ENCODE measurements at regions not wholly inside any gene's neighbourhood (a gene's known extent, or its start where the extent isn't known, plus 50 kb on each side); places are given as distances from the start of the nearest gene placed in this dataset.

DNA sequence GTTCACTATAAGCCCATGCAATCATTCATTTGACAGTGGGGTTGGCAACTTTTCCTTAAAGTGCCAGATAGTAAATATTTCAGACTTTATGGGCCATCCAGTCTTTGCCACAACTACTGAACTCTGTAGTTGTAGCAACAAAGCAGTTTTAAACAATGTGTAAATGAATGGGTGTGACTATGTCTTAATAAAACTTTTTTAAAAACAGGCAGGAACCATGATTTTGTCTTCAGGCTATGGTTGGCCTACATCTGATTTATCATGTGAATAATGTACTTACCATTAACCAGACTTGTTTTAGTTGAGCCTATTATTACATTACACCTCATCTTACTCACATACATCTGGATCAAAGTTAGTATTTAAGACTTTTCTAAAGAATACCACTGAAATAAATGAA lies 361.6 kb downstream of the GABRG2 start:
- no peak overlapping the region for H3K27ac ChIP-seq
- no peak for TF ChIP-seq ZFX (IDR thresholded peaks at IDR 0.05)

DNA sequence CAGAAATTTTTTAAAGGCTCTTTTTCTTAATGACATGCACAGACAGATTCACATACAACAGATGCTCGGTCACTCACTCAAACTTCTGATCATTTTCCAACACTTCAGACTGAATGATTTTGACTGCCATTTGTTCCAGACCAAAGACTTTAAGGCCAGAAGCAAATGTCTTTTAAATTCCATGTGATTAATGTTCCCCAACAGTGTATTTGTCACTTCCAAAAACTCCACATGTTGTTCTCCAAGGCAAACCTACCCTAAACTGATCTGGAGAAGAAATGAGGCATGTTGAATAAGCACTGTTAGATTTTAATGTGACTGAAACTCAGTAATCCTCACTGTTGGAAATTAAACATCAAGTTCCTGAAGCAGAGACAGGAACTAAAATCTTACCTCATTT lies 366.7 kb downstream of the GABRG2 start:
- H3K27ac ChIP-seq: no peak overlapping the region
- TF ChIP-seq ZFX (IDR thresholded peaks at IDR 0.05) (no peak), CTCF (conservative IDR thresholded peaks at IDR 0.05) (no peak)

GRCh38 chr5:162436055-162436454 lies 368.5 kb downstream of the GABRG2 start:
- no peak for TF ChIP-seq CTCF (conservative IDR thresholded peaks at IDR 0.05)
- no peak overlapping the region for H3K27ac ChIP-seq

GRCh38 chr5:162444129-162444762 lies 376.7 kb downstream of the GABRG2 start:
- no peak for TF ChIP-seq CTCF (conservative IDR thresholded peaks at IDR 0.05)
- no peak for TF ChIP-seq ZFX (IDR thresholded peaks at IDR 0.05)

DNA sequence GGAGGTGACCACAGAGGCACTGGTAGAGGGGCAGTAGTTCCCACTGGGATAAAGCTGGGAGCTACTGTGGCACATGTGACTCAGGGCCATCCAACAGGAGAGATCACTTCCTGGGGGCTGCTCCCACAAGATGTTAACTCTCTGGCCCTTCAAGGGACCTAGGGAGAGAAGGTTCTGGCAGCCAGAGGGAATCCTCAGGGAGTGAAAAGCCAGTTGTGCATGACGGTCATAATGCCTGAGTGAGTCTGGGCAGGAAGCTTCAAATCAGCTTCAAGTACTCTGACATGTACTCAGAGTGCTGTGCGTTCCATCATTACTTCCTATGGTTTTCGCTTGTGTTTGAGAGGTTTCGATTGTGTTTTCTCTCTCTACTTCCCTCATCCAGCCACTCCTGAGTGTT lies 388.5 kb downstream of the GABRG2 start:
- no peak overlapping the region for H3K27ac ChIP-seq
- TF ChIP-seq CTCF (conservative IDR thresholded peaks at IDR 0.05) (no peak), ZFX (IDR thresholded peaks at IDR 0.05) (no peak)

More at GRCh38 chr5:162444129-162444762, 376.7 kb downstream of the GABRG2 start:
- H3K27ac ChIP-seq: no peak overlapping the region

DNA sequence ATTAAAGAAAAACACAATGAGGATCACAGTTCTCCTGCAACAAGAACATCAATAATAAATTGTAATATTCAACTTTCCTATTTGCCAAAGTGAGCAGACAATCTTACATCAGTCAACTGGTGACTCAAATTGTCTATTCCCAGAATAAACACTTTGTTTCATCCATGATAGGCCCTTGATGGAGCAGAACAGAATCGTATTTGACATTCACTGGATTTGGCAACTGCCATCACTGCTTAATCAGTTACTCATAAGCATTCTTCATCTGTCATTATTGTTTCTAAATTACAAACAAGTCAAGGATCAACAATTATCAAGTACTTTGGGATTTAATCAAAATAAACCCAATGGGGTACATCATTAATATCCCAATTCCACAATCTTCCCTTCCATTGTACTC lies 398.4 kb downstream of the GABRG2 start:
- no peak overlapping the region for H3K27ac ChIP-seq

GRCh38 chr5:162473041-162473714 lies 405.6 kb downstream of the GABRG2 start:
- no peak overlapping the region for H3K27ac ChIP-seq
- no peak for TF ChIP-seq CTCF (conservative IDR thresholded peaks at IDR 0.05)
- no peak for TF ChIP-seq ZFX (IDR thresholded peaks at IDR 0.05)

More for the DNA sequence above, 398.4 kb downstream of the GABRG2 start:
- TF ChIP-seq ZFX (IDR thresholded peaks at IDR 0.05) (no peak), CTCF (conservative IDR thresholded peaks at IDR 0.05) (no peak)

GRCh38 chr5:162474239-162474638 lies 406.7 kb downstream of the GABRG2 start:
- H3K27ac ChIP-seq: no peak overlapping the region
- TF ChIP-seq ZFX (IDR thresholded peaks at IDR 0.05): no peak
- TF ChIP-seq CTCF (conservative IDR thresholded peaks at IDR 0.05): no peak

All from C4-2B (cell line).